ENCODE measurements at regions not wholly inside any gene's neighbourhood (a gene's known extent, or its start where the extent isn't known, plus 50 kb on each side); places are given as distances from the start of the nearest gene placed in this dataset.

DNA sequence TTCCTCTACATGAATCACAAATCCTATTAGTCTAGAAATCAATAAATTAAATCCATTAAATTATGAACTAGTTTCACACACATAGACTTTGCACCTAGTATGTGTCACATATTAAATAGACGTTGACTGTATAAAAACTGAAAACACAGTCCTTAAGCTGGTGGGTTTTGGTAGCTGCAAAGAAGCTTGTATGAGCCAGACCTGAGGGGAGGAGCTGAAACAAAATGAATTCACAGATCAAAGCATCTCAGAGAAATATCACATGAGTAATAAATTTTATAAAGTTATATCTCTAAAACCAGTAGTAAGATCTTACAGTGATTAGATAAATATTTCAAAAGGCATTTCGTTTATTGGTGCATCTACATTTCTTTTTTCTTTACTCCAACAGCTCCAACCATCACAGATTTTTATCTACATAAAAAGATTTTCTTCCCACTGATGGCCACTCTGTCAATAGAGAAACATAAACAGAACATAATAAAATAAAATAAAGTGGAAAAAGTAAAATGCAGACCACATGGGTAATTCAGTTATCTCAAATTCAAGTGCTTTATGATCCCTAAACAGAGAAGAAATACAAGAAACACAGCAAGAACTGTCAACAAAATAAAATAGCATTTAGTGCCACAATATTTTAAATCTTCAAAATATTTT lies 420.0 kb upstream of the CYRIA start:
- in situ Hi-C loops (cut with MboI; ENCODE audit: low sequenced_read_pairs), result no loop called here

GRCh38 chr2:17084877-17085276 lies 419.2 kb upstream of the CYRIA start:
- in situ Hi-C loops (cut with MboI; ENCODE audit: low sequenced_read_pairs), result no loop called here

DNA sequence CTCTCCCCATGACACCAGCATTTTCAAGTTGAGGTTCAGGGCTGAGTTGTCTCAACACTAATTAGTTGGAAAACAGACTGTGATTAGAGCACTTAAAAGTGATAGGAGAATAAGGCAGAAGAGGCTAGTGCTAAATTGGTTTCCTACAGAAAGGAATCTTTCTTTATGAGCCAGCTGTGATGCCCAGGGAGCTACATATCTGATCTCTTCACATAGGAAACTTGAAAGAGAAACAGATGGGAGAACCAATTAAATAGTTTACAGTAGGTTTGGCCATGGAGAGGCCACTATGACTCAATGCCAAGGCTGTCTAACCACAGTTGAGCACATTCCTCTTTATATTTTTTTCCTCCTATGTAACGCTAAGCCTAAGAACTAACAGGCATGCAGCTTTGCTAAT lies 418.3 kb upstream of the CYRIA start:
- in situ Hi-C loops (cut with MboI; ENCODE audit: low sequenced_read_pairs), result no loop called here

DNA sequence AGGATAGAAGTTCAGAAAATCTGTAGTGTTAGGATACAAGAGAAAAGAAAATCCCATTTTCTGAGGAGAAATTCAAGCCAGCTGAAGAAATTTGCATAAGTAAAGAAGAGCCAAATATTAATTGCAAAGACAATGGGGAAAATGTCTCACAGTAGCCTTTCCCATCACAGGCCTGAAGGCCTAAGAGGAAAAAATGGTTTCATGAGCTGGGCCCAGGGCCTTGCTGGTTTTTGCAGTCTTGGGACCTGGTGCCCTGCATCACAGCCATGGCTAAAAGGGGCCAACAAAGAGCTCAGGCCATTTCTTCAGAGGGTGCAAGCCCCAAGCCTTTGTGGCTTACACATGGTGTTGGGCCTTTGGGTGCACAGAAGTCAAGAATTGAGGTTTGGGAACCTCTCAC lies 413.6 kb upstream of the CYRIA start:
- in situ Hi-C loops (cut with MboI; ENCODE audit: low sequenced_read_pairs), result no loop called here

DNA sequence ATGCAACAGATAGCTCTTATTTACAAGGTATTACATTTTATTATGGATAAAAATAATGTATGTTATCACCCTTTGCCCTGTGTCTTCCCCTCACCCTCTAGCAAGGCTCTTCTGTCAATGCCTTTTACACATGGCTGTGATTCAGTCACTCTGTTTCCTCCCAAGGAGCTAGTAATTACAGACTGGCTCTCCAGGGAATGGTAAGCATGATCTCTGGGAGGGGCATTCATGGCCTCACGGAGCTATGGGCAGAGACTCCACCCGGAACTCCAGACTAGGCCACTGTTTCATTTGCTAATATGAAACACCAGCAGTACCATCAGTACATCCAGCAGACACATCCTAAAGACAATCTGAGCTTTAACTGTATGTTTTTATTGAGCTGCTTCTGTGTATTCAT lies 410.9 kb upstream of the CYRIA start:
- in situ Hi-C loops (cut with MboI; ENCODE audit: low sequenced_read_pairs), result no loop called here

- in situ Hi-C loops (cut with MboI; ENCODE audit: low sequenced_read_pairs), result no loop called here
Observed at GRCh38 chr2:17070711-17071110, 405.1 kb upstream of the CYRIA start.

DNA sequence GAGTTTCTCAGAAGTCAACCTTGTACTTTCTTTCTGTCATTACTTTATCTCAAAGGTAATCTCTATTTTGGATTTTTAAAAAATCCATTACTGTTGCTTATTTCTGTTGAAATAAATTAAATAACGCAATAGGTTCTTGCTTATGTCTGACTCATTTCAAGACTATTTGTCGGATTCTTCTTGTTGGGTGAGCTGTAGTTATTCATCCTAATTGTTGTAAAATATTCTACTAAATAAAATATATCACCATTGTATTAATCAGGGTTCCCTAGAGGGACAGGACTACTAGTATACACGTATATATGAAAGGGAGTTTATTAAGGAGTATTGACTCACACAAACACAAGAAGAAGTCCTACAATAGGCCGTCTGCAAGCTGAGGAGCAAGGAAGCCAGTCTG lies 403.9 kb upstream of the CYRIA start:
- in situ Hi-C loops (cut with MboI; ENCODE audit: low sequenced_read_pairs), result no loop called here

- in situ Hi-C loops (cut with MboI; ENCODE audit: low sequenced_read_pairs), result no loop called here
Observed at GRCh38 chr2:17068021-17068420, 402.4 kb upstream of the CYRIA start.

DNA sequence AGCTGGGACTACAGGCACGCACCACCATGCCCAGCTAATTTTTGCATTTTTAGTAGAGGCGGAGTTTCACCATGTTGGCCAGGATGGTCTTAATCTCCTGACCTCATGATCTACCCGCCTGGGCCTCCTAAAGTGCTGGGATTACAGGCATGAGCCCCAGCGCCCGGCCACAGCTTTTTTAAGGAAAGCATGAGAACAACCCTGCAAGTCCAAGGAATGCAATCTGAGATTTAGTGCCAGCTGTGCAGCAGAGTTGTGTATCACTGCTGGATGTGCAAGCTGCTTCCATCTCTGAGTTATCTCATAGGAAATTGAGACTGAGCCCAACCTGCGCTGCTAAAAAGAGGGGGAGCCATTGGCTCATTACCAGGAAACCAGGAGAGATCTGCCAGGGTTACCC lies 399.9 kb upstream of the CYRIA start:
- in situ Hi-C loops (cut with MboI; ENCODE audit: low sequenced_read_pairs), result no loop called here

GRCh38 chr2:17061028-17061427 lies 395.4 kb upstream of the CYRIA start:
- in situ Hi-C loops (cut with MboI; ENCODE audit: low sequenced_read_pairs), result no loop called here

- in situ Hi-C loops (cut with MboI; ENCODE audit: low sequenced_read_pairs), result no loop called here
Observed at GRCh38 chr2:17059458-17059857, 393.8 kb upstream of the CYRIA start.

GRCh38 chr2:17058772-17059402 lies 393.3 kb upstream of the CYRIA start:
- in situ Hi-C loops (cut with MboI; ENCODE audit: low sequenced_read_pairs), result no loop called here

DNA sequence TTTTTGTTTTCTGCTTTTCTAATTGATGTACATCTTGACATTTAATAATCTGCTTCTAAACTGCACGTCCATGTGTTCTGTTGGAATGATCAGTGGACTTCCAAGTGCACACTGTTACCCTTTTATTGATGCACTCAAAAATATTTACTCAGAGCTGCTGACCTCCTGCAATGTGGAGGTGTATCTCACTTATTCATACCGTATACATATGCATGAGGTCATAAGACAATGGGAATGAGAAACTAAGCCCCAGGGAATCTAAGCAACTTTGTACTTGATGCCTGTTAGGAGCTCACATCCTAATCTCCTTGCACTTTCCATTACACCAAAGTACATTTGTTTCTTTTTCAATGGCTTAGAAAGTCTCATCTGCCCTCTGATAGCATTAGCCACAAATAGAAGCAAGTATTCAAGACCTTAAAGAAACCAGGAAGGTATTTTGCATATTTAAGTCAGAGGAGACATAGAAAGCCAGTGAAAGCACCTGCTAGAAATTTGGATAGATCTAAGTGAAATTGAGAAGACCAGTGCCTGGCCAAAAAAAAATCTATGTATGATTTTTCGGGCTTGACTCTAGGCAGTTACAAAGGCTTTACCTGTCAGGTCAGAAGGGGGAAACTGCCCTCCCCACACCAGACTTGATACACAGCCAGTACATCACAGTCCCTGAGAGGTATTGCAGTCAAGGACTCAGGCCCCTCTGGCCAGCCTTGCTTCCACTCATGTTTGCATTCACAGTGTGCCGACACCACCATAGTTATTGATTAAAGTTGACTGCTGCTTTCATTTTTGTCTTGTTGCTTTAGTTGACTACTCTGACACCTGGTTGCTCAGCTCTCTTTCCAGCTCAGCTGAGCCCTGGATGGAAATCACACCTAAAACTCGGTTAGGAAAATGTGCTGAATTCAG lies 391.7 kb upstream of the CYRIA start:
- in situ Hi-C loops (cut with MboI; ENCODE audit: low sequenced_read_pairs), result no loop called here

GRCh38 chr2:17056236-17056635 lies 390.6 kb upstream of the CYRIA start:
- in situ Hi-C loops (cut with MboI; ENCODE audit: low sequenced_read_pairs), result no loop called here

GRCh38 chr2:17052001-17052400 lies 386.4 kb upstream of the CYRIA start:
- in situ Hi-C loops (cut with MboI; ENCODE audit: low sequenced_read_pairs), result no loop called here

DNA sequence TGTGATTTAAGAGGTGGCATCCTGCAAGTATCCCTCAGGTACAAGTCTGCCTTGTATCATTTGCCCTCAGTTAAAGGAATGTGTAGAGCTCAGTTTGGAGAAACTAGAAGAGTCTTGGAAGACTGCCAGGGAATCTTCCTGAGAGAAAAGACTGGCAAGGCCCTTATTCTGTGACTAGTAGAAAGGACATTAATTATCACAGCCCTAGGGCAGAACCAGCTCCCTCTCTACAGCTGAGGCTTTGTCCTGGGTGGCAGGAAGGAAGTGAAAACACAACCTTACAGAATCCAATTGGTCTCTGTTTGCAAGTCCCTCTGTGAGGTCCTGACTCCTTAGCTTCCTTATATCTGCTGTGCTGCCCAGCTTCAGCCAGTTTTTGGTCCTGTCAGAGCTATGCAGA lies 385.9 kb upstream of the CYRIA start:
- in situ Hi-C loops (cut with MboI; ENCODE audit: low sequenced_read_pairs), result no loop called here

- in situ Hi-C loops (cut with MboI; ENCODE audit: low sequenced_read_pairs), result no loop called here
Observed at GRCh38 chr2:17043173-17043572, 377.5 kb upstream of the CYRIA start.

GRCh38 chr2:17036361-17036760 lies 370.7 kb upstream of the CYRIA start:
- in situ Hi-C loops (cut with MboI; ENCODE audit: low sequenced_read_pairs), result no loop called here

GRCh38 chr2:17035010-17035409 lies 369.4 kb upstream of the CYRIA start:
- in situ Hi-C loops (cut with MboI; ENCODE audit: low sequenced_read_pairs), result no loop called here

- in situ Hi-C loops (cut with MboI; ENCODE audit: low sequenced_read_pairs), result no loop called here
Observed at GRCh38 chr2:17030047-17030446, 364.4 kb upstream of the CYRIA start.

GRCh38 chr2:17012297-17012696 lies 346.7 kb upstream of the CYRIA start:
- in situ Hi-C loops (cut with MboI; ENCODE audit: low sequenced_read_pairs), result no loop called here

GRCh38 chr2:17010104-17010503 lies 344.5 kb upstream of the CYRIA start:
- in situ Hi-C loops (cut with MboI; ENCODE audit: low sequenced_read_pairs), result no loop called here

Data from HL-60/S4 treated with phorbol 12-myristate 13-acetate at 8.2 ng/mL for 4 days and 3 days (cell line).